HEK293 (cell line): ENCODE measurements at regions not wholly inside any gene's neighbourhood (a gene's known extent, or its start where the extent isn't known, plus 50 kb on each side); places are given as distances from the start of the nearest gene placed in this dataset.

Experiments used
- HOXA7 ChIP-seq: sonication (generic); formaldehyde crosslinking; IDR thresholded peaks from 2 replicates; pipeline ENCODE4 v1.8.1; 2022; ENCODE audit warnings: missing genetic modification reagents, borderline replicate concordance
- OSR2 ChIP-seq: fragments of 450-650 bp; formaldehyde crosslinking; IDR thresholded peaks from 2 replicates; pipeline ENCODE4 v1.5.1; 2016; ENCODE audit warnings: missing biosample characterization, missing genetic modification characterization
- PRDM10 ChIP-seq: fragments of 450-650 bp; formaldehyde crosslinking; IDR thresholded peaks from 2 replicates; pipeline ENCODE4 v1.5.1; 2016; ENCODE audit warnings: missing biosample characterization, missing genetic modification characterization
- SETDB1 ChIP-seq: IDR thresholded peaks from one replicate; pipeline ENCODE4 v1.6.1; 2017; ENCODE audit warnings: mild to moderate bottlenecking, low read length, moderate library complexity, mixed read lengths; ENCODE audit not compliant: insufficient read length
- SP3 ChIP-seq: fragments of 450-650 bp; formaldehyde crosslinking; IDR thresholded peaks from 2 replicates; pipeline ENCODE4 v1.5.1; 2016; ENCODE audit warnings: missing biosample characterization, missing genetic modification characterization
- ZBTB7A ChIP-seq: fragments of 450-650 bp; formaldehyde crosslinking; IDR thresholded peaks from 2 replicates; pipeline ENCODE4 v1.5.1; 2016; ENCODE audit warnings: low read depth, missing biosample characterization, missing genetic modification characterization
- ZNF302 ChIP-seq: fragments of 450-650 bp; formaldehyde crosslinking; IDR thresholded peaks from 2 replicates; pipeline ENCODE4 v1.5.1; 2016; ENCODE audit warnings: missing biosample characterization, missing genetic modification characterization, low read depth
- ZNF311 ChIP-seq: fragments of 450-650 bp; formaldehyde crosslinking; IDR thresholded peaks from 2 replicates; pipeline ENCODE4 v1.5.1; 2017; ENCODE audit warnings: missing biosample characterization, missing genetic modification characterization, borderline replicate concordance
- ZNF558 ChIP-seq: fragments of 450-650 bp; formaldehyde crosslinking; IDR thresholded peaks from 2 replicates; pipeline ENCODE4 v1.5.1; 2016; ENCODE audit warnings: missing biosample characterization, missing genetic modification characterization
- ZNF670 ChIP-seq: fragments of 450-650 bp; formaldehyde crosslinking; IDR thresholded peaks from 2 replicates; pipeline ENCODE4 v1.5.1; 2016; ENCODE audit warnings: missing biosample characterization, missing genetic modification characterization, low read depth
- ZNF707 ChIP-seq: fragments of 450-650 bp; formaldehyde crosslinking; IDR thresholded peaks from 2 replicates; pipeline ENCODE4 v1.5.1; 2016; ENCODE audit warnings: missing biosample characterization, missing genetic modification characterization
- ZNF76 ChIP-seq: fragments of 450-650 bp; formaldehyde crosslinking; IDR thresholded peaks from 2 replicates; pipeline ENCODE4; 2016; ENCODE audit warnings: low read depth, missing biosample characterization, missing genetic modification characterization, borderline replicate concordance
- TF ChIP-seq, protein P1 (sequence below): fragments of 450-650 bp; formaldehyde crosslinking; IDR thresholded peaks from 2 replicates; pipeline ENCODE4 v1.5.1; 2016; ENCODE audit warnings: missing biosample characterization, missing genetic modification characterization
- TF ChIP-seq, protein P2 (sequence below): fragments of 450-650 bp; formaldehyde crosslinking; IDR thresholded peaks from 2 replicates; pipeline ENCODE4 v1.5.1; 2016; ENCODE audit warnings: missing biosample characterization, missing genetic modification characterization

DNA sequence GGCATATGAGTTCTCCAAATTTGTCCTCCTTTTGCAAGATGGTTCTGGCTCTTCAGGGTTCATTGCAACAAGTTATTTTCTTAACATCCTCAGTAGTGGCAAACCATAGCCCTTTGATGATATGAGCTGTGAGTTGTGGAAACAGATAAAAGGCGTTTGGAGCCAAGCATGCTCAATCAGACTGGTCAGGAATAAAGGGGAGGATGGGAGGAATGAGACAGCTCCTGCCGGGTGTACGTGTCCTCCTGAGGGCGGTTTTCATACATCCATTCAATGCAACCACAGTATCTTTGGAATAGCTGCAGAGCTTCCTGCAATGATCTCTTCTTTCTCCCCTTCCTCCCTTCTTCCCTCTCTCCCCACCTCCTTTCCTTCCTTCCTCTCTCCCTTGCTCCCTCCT, 245.8 kb downstream of the GLI2 start:
- no peak for TF ChIP-seq PRDM10 (tag by site-specific recombination)
- TF ChIP-seq, protein P1, sequence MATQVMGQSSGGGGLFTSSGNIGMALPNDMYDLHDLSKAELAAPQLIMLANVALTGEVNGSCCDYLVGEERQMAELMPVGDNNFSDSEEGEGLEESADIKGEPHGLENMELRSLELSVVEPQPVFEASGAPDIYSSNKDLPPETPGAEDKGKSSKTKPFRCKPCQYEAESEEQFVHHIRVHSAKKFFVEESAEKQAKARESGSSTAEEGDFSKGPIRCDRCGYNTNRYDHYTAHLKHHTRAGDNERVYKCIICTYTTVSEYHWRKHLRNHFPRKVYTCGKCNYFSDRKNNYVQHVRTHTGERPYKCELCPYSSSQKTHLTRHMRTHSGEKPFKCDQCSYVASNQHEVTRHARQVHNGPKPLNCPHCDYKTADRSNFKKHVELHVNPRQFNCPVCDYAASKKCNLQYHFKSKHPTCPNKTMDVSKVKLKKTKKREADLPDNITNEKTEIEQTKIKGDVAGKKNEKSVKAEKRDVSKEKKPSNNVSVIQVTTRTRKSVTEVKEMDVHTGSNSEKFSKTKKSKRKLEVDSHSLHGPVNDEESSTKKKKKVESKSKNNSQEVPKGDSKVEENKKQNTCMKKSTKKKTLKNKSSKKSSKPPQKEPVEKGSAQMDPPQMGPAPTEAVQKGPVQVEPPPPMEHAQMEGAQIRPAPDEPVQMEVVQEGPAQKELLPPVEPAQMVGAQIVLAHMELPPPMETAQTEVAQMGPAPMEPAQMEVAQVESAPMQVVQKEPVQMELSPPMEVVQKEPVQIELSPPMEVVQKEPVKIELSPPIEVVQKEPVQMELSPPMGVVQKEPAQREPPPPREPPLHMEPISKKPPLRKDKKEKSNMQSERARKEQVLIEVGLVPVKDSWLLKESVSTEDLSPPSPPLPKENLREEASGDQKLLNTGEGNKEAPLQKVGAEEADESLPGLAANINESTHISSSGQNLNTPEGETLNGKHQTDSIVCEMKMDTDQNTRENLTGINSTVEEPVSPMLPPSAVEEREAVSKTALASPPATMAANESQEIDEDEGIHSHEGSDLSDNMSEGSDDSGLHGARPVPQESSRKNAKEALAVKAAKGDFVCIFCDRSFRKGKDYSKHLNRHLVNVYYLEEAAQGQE = no peak
- TF ChIP-seq, protein P2, sequence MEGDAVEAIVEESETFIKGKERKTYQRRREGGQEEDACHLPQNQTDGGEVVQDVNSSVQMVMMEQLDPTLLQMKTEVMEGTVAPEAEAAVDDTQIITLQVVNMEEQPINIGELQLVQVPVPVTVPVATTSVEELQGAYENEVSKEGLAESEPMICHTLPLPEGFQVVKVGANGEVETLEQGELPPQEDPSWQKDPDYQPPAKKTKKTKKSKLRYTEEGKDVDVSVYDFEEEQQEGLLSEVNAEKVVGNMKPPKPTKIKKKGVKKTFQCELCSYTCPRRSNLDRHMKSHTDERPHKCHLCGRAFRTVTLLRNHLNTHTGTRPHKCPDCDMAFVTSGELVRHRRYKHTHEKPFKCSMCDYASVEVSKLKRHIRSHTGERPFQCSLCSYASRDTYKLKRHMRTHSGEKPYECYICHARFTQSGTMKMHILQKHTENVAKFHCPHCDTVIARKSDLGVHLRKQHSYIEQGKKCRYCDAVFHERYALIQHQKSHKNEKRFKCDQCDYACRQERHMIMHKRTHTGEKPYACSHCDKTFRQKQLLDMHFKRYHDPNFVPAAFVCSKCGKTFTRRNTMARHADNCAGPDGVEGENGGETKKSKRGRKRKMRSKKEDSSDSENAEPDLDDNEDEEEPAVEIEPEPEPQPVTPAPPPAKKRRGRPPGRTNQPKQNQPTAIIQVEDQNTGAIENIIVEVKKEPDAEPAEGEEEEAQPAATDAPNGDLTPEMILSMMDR (tag by site-specific recombination) = no peak
- no peak for TF ChIP-seq ZNF707 (tag by site-specific recombination)
- TF ChIP-seq ZNF311 = no peak
- TF ChIP-seq OSR2 (tag by site-specific recombination) = no peak
- TF ChIP-seq ZNF76 (tag by site-specific recombination) = no peak
- TF ChIP-seq ZBTB7A = no peak
- no peak for TF ChIP-seq ZNF670
- TF ChIP-seq SETDB1 = no peak
- TF ChIP-seq SP3 = no peak
- no peak for TF ChIP-seq HOXA7 (CRISPR knock-in tag)
- TF ChIP-seq ZNF558 (tag by site-specific recombination) = no peak
- no peak for TF ChIP-seq ZNF302 (tag by site-specific recombination)
